Right atrium auricular region (tissue), 2 donors: ENCODE measurements at regions not wholly inside any gene's neighbourhood (a gene's known extent, or its start where the extent isn't known, plus 50 kb on each side); places are given as distances from the start of the nearest gene placed in this dataset.

ENCODE experiments used
- DNase-seq: peaks from one replicate; pipeline ENCODE4 v3.0.0-alpha.2; 2019; ENCODE audit warnings: low spot score
- H3K27ac ChIP-seq, 2 donors: fragments of 200-600 bp; sonication (generic); 1 replicate in 1 of 2; 2 replicates in 1 of 2; pipeline ENCODE4 v1.5.1; 2016 to 2019
- H3K27me3 ChIP-seq, 2 donors: fragments of 200-600 bp; sonication (generic); one replicate each; pipeline versions ENCODE4 v1.5.1 to v1.6.0; 2017 to 2019
- H3K36me3 ChIP-seq: fragments of 200-600 bp; sonication (generic); one replicate; pipeline ENCODE4 v1.5.1; 2016
- H3K4me1 ChIP-seq, 2 donors: fragments of 200-600 bp; sonication (generic); one replicate each; pipeline versions ENCODE4 v1.5.1 to v1.6.0; 2017 to 2019
- H3K4me3 ChIP-seq, 2 donors: fragments of 200-600 bp; sonication (generic); 1 replicate in 1 of 2; 2 replicates in 1 of 2; pipeline ENCODE4 v1.5.1; 2017 to 2019; ENCODE audit warnings: mild to moderate bottlenecking in 1 of 2, moderate library complexity in 1 of 2
- H3K9me3 ChIP-seq, 2 donors: fragments of 200-600 bp; sonication (generic); one replicate each; pipeline ENCODE4 v1.5.1; 2019
- TF ChIP-seq, protein P1 (sequence below), 2 donors: fragments of 200-600 bp; sonication (generic); IDR thresholded peaks; one replicate each; pipeline ENCODE4 v1.5.1; 2019; ENCODE audit warnings: antibody characterized with exemption in 2 of 2

DNA sequence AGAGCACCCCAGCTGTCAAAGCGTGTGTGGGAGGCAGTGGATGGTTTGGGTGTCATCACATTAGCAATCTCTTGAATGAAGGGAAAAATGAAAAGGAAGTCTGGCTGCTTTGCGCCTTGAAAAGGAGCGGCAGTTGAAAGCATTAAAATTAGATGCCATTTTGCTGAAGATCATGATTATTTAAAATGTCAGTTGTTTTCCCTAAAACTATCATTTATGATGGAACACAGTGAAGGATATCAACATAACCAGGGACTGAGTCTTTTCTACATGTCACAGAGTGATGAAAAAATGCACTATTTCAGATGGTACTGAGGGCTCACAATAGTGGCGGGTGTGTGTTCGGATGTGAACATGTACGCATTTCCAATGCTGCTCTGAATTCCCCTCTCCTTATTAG is 450.2 kb upstream of the CPEB2 start:
- Histone ChIP-seq H3K36me3 (no peaks in the 10 kb centered on the region), H3K4me3 (no peak overlapping the region), H3K27me3 (no peaks in the 10 kb centered on the region), H3K27ac (no peak overlapping the region), H3K4me1 (no peaks in the 10 kb centered on the region), H3K9me3 (no peaks in the 10 kb centered on the region)
- no peak for DNase-seq
- TF ChIP-seq, protein P1, sequence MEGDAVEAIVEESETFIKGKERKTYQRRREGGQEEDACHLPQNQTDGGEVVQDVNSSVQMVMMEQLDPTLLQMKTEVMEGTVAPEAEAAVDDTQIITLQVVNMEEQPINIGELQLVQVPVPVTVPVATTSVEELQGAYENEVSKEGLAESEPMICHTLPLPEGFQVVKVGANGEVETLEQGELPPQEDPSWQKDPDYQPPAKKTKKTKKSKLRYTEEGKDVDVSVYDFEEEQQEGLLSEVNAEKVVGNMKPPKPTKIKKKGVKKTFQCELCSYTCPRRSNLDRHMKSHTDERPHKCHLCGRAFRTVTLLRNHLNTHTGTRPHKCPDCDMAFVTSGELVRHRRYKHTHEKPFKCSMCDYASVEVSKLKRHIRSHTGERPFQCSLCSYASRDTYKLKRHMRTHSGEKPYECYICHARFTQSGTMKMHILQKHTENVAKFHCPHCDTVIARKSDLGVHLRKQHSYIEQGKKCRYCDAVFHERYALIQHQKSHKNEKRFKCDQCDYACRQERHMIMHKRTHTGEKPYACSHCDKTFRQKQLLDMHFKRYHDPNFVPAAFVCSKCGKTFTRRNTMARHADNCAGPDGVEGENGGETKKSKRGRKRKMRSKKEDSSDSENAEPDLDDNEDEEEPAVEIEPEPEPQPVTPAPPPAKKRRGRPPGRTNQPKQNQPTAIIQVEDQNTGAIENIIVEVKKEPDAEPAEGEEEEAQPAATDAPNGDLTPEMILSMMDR (IDR thresholded peaks at IDR 0.05), result no peak

DNA sequence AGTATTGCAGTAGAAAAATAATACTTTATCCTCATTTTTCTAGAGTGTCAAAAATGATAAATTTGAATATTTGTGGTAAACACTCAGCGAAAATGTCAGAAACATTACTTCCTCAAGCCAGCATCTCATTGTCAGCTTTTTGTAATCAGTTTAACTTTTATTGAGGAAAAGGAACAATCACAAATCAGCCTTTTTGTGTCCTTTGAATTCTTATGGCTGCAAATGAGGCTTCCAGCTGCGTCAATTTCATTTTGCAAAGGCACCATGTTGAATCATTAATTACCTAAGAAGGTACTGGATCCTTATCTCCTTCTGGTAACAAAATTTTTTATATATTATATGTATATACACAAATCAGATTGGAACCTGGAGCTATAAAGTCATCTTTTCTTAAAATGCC is 442.6 kb upstream of the CPEB2 start:
- no peak for DNase-seq
- Histone ChIP-seq H3K36me3 (no peaks in the 10 kb centered on the region), H3K4me1 (no peaks in the 10 kb centered on the region), H3K27ac (no peak overlapping the region), H3K27me3 (no peaks in the 10 kb centered on the region), H3K9me3 (no peaks in the 10 kb centered on the region), H3K4me3 (no peak overlapping the region)
- TF ChIP-seq, protein P1 (IDR thresholded peaks at IDR 0.05), result no peak

DNA sequence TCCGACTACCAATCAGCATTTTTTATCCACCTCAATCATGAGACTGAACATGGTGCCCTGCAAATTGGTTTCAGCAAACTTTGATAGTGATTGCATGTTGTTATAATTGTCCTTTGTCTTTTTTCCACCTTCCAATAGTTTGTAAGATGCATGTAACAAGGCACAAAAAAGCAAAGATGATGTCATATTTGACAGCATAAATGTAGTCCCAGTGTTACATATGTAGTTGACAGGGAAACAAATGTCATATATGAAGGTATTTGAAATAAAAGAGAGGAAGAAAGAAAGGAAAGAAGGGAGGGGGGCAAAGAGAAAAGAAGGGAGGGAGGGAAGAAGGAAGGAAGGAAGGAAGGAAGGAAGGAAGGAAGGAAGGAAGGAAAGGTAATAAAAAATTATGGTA is 441.7 kb upstream of the CPEB2 start:
- H3K27ac ChIP-seq, result no peak overlapping the region
- H3K9me3 ChIP-seq, result no peaks in the 10 kb centered on the region
- TF ChIP-seq, protein P1 (IDR thresholded peaks at IDR 0.05), result no peak
- H3K4me3 ChIP-seq, result no peak overlapping the region
- no peaks in the 10 kb centered on the region for H3K27me3 ChIP-seq
- H3K4me1 ChIP-seq, result no peaks in the 10 kb centered on the region
- no peaks in the 10 kb centered on the region for H3K36me3 ChIP-seq
- no peak for DNase-seq

DNA sequence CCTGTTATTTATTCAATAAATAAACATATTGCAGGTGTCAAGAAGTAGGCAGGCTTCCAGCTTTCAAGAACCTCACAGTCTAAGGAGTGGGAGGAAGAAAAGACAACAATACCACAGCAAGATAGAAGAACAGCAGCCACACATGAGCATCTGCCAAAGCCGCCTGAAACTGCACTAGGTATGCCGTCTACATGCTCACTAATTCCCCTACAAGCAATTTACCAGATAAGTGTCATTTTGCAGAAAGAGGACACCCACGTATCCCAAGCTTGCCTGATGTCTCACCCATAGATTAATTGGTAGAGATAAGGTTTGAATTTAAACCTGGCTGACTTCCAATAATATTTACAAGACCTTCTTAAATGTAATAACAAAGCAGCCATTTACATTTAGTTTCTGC is 439.4 kb upstream of the CPEB2 start:
- H3K27ac ChIP-seq, result no peak overlapping the region
- no peaks in the 10 kb centered on the region for H3K27me3 ChIP-seq
- no peak overlapping the region for H3K4me3 ChIP-seq
- H3K4me1 ChIP-seq, result no peaks in the 10 kb centered on the region
- DNase-seq, result no peak
- no peaks in the 10 kb centered on the region for H3K36me3 ChIP-seq
- TF ChIP-seq, protein P1 (IDR thresholded peaks at IDR 0.05), result no peak
- no peaks in the 10 kb centered on the region for H3K9me3 ChIP-seq

DNA sequence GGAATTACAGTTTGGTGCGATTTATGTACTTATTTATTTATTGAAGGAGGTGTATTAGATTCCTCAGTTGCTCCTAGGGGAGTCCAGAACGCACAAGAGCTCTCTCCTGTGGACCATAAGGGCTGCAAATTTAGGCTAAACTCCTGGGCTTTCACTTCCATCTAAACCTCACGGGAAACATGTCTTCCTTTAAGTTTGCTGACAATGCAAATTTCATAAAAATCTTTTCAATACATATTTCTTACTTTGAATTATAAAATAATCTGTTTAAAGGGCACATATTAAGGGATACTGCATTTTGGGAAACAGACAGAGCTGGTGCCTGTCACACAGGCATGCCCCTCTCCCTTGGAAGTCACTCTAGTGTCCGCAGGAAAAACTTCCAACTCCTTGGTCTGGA is 438.0 kb upstream of the CPEB2 start:
- Histone ChIP-seq H3K27ac (no peak overlapping the region), H3K36me3 (no peaks in the 10 kb centered on the region), H3K4me1 (no peaks in the 10 kb centered on the region), H3K4me3 (no peak overlapping the region), H3K27me3 (no peaks in the 10 kb centered on the region), H3K9me3 (no peaks in the 10 kb centered on the region)
- DNase-seq, result no peak
- TF ChIP-seq, protein P1 (IDR thresholded peaks at IDR 0.05), result no peak

DNA sequence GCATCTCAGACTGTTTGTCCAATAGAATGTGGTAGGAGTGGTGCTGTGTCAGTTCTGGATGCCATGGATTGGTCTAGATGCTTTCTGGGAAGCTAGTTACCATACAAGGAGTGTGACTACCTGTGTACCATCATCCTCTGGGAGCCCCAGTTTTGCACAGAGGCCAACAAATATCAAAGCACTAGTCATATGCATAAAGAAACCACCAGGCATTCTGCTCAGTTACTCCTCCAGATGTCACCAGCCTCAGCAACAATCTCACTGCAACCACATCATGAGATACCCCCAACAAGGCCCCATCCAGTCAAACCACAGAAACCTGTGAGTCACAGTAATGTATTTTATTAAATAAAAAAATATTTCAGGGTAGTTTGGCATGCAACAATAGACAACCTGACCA is 435.8 kb upstream of the CPEB2 start:
- Histone ChIP-seq H3K27me3 (no peaks in the 10 kb centered on the region), H3K4me3 (no peak overlapping the region), H3K4me1 (no peaks in the 10 kb centered on the region), H3K36me3 (no peaks in the 10 kb centered on the region), H3K9me3 (no peaks in the 10 kb centered on the region), H3K27ac (no peak overlapping the region)
- DNase-seq, result no peak
- TF ChIP-seq, protein P1 (IDR thresholded peaks at IDR 0.05), result no peak
